GM06990 (cell line): ENCODE measurements at regions not wholly inside any gene's neighbourhood (a gene's known extent, or its start where the extent isn't known, plus 50 kb on each side); places are given as distances from the start of the nearest gene placed in this dataset.

Source experiments
- DNase-seq: peaks from one replicate; pipeline ENCODE4 v3.0.0-alpha.2; 2011; ENCODE audit not compliant: insufficient read length; ENCODE audit errors: extremely low read depth
- H3K27me3 ChIP-seq: replicated peaks from 2 replicates; pipeline ENCODE4 v1.6.0; 2011; ENCODE audit warnings: low read length; ENCODE audit not compliant: control insufficient read depth, insufficient read depth
- H3K36me3 ChIP-seq: 2 replicates; pipeline ENCODE4 v1.5.1; 2011; ENCODE audit warnings: low read length; ENCODE audit not compliant: control insufficient read depth, insufficient read depth
- H3K4me3 ChIP-seq: replicated peaks from 2 replicates; pipeline ENCODE4 v1.5.1; 2011; ENCODE audit warnings: low read depth, mild to moderate bottlenecking, control low read depth, low read length
- CTCF ChIP-seq: IDR thresholded peaks from 2 replicates; pipeline ENCODE4 v1.5.1; 2011; ENCODE audit warnings: low read length, control low read depth, mild to moderate bottlenecking, inconsistent platforms; ENCODE audit not compliant: insufficient read depth, poor library complexity, severe bottlenecking

DNA sequence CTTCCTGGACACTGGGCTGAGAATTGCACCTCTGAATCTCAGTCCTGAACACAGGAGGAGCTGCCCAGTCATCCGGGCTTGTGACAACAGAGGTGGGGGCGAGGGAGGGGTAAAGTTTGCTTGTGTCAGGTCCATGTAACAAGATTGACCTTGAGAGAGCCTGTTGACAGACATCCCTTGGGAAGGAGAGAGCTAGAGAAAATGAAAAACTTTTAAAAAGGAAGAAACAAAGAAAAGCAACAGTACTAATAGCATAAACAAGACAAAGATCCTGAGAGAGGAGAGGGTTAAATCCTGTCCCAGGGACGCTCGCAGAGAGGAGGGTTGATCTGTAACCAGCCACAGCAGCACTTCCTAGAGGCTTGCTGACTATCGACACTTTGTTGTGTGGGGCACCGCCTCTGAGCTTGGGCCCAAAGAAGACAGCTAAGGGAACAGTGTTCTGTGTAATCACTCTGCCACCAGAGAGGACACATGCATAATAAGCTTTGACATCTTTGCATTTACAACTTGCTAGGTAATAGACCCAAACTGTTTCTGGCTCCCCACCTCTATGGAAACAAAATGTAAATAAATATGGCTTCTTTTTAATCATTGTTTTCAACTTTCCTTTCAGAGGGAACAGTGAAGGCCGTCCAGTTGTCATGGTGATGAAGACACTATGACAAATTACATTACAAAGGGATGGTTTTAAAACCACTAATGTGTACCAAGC, 363.7 kb downstream of the CSNK1G3 start:
- Histone ChIP-seq H3K36me3 (no peaks in the 10 kb centered on the region), H3K4me3 (no peak overlapping the region), H3K27me3 (no peaks in the 10 kb centered on the region; the same call in 1 of the 2 replicates)
- TF ChIP-seq CTCF = no peak
- no peak for DNase-seq

DNA sequence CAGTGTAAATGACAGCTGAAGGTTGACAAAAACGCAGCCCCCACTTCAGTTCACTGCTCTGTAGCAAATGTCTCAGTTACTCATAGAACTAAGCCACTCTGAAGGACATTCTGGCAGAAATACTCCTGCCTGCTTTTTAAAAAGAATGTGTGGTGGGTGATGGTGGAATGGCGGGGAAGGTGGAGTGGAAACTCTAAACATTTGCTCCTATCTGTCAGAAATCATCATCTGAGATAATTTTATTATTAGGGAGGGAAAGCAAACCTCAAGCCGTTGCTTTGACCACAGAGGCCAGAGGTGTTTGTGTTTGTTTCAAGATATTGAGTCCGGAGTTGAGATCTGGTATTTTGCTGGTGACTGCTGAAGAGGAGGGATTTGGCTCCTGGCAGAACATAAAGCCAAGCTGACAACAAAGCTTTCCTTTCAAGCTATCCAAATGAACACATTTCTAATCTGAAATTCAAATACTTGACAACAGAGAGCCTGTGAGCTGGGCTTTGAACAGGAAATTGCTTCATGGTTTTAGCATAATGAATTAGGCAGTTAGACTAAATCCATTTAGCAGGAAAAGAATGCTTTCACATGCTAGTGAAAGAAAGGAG, 362.7 kb downstream of the CSNK1G3 start:
- no peak for TF ChIP-seq CTCF
- no peak overlapping the region for H3K4me3 ChIP-seq
- no peak for DNase-seq

GRCh38 chr5:123873846-123874245, 361.9 kb downstream of the CSNK1G3 start:
- no peak for TF ChIP-seq CTCF
- Histone ChIP-seq H3K4me3 (no peak overlapping the region), H3K27me3 (no peaks in the 10 kb centered on the region), H3K36me3 (no peaks in the 10 kb centered on the region)
- DNase-seq = no peak

More for the DNA sequence above, 362.7 kb downstream of the CSNK1G3 start:
- Histone ChIP-seq H3K27me3 (no peaks in the 10 kb centered on the region; the same call in 1 of the 2 replicates), H3K36me3 (no peaks in the 10 kb centered on the region)

DNA sequence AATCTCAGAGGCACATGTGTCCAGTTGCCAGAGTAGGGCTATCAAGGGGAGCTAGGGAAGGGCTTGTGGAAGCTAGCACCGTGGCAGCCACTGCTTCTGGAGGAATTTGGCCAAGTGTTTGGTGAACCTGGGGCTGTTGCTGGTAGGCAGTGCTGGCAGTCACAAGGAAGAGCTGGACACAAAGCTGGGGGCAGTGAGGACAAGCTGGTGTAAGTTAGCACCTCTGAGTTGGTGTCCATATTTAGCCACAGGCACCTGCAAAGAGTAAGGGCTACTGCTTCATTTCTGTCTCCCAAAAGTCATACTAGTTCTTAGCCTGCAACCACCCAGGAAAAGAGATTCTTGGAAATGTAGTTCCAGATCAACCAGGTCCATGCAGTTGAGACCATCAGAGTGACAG, 359.4 kb downstream of the CSNK1G3 start:
- TF ChIP-seq CTCF = no peak
- Histone ChIP-seq H3K4me3 (no peak overlapping the region), H3K27me3 (no peaks in the 10 kb centered on the region), H3K36me3 (no peaks in the 10 kb centered on the region)
- DNase-seq = no peak

DNA sequence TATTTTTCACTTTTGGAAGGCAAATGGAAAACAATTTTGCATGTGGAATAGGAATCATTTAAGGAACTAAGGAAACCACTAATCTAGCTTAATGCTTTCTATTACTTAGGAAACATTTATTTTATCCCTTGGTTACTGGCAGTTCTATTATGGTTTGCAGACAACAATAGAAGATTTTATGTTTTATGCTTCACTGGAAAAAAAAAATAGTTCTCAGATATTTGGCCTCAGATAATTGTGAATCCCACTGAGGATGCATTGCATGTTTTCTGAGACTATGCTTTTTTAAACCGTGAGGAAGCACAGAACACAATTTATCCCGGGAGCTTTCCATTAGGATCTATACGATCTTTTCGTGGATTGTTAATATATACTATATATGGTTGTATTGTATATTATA, 356.9 kb downstream of the CSNK1G3 start:
- H3K36me3 ChIP-seq = no peaks in the 10 kb centered on the region
- H3K4me3 ChIP-seq = no peak overlapping the region
- no peak for TF ChIP-seq CTCF
- no peak for DNase-seq
- no peaks in the 10 kb centered on the region for H3K27me3 ChIP-seq
